ENCODE measurements at regions not wholly inside any gene's neighbourhood (a gene's known extent, or its start where the extent isn't known, plus 50 kb on each side); places are given as distances from the start of the nearest gene placed in this dataset.

GRCh38 chr21:41633627-41634026 is 125.7 kb upstream of the TMPRSS2 start:
- no peak for DNase-seq (ENCODE audit: low read depth in 2 of 2)

GRCh38 chr21:41632748-41633475 is 125.0 kb upstream of the TMPRSS2 start:
- DNase-seq (ENCODE audit: low read depth in 2 of 2), result no peak

- no peak for DNase-seq (ENCODE audit: low read depth in 2 of 2)
Measured at GRCh38 chr21:41631564-41632461, 123.9 kb upstream of the TMPRSS2 start.

GRCh38 chr21:41630917-41631316 is 123.0 kb upstream of the TMPRSS2 start:
- DNase-seq (ENCODE audit: low read depth in 2 of 2), result no peak

GRCh38 chr21:41630249-41630648 is 122.3 kb upstream of the TMPRSS2 start:
- DNase-seq (ENCODE audit: low read depth in 2 of 2), result no peak

GRCh38 chr21:41628256-41628655 is 120.3 kb upstream of the TMPRSS2 start:
- DNase-seq (ENCODE audit: low read depth in 2 of 2), result no peak

GRCh38 chr21:41627428-41627827 is 119.5 kb upstream of the TMPRSS2 start:
- DNase-seq (ENCODE audit: low read depth in 2 of 2), result no peak

GRCh38 chr21:41626021-41626420 is 118.1 kb upstream of the TMPRSS2 start:
- DNase-seq (ENCODE audit: low read depth in 2 of 2), result no peak

GRCh38 chr21:41625428-41625827 is 117.5 kb upstream of the TMPRSS2 start:
- no peak for DNase-seq (ENCODE audit: low read depth in 2 of 2)

- DNase-seq (ENCODE audit: low read depth in 2 of 2), result no peak
Measured at GRCh38 chr21:41624674-41625310, 116.8 kb upstream of the TMPRSS2 start.

- DNase-seq (ENCODE audit: low read depth in 2 of 2), result no peak
Measured at GRCh38 chr21:41623945-41624344, 116.0 kb upstream of the TMPRSS2 start.

GRCh38 chr21:41622831-41623548 is 115.0 kb upstream of the TMPRSS2 start:
- DNase-seq (ENCODE audit: low read depth in 2 of 2), result peak; percentile 23 to 48

- no peak for DNase-seq (ENCODE audit: low read depth in 2 of 2)
Measured at GRCh38 chr21:41622201-41622600, 114.2 kb upstream of the TMPRSS2 start.

- no peak for DNase-seq (ENCODE audit: low read depth in 2 of 2)
Measured at GRCh38 chr21:41621513-41621912, 113.6 kb upstream of the TMPRSS2 start.

GRCh38 chr21:41620982-41621381 is 113.0 kb upstream of the TMPRSS2 start:
- DNase-seq (ENCODE audit: low read depth in 2 of 2), result no peak

GRCh38 chr21:41620541-41620940 is 112.6 kb upstream of the TMPRSS2 start:
- DNase-seq (ENCODE audit: low read depth in 2 of 2), result no peak

GRCh38 chr21:41616031-41616591 is 108.2 kb upstream of the TMPRSS2 start:
- no peak for DNase-seq (ENCODE audit: low read depth in 2 of 2)

- no peak for DNase-seq (ENCODE audit: low read depth in 2 of 2)
Measured at GRCh38 chr21:41615613-41616012, 107.7 kb upstream of the TMPRSS2 start.

GRCh38 chr21:41614511-41614910 is 106.6 kb upstream of the TMPRSS2 start:
- DNase-seq (ENCODE audit: low read depth in 2 of 2), result no peak

- no peak for DNase-seq (ENCODE audit: low read depth in 2 of 2)
Measured at GRCh38 chr21:41613533-41613909, 105.6 kb upstream of the TMPRSS2 start.

All from dermis microvascular lymphatic vessel endothelial cell (primary cell).